Heart right ventricle (tissue), 16 donors: ENCODE measurements at regions not wholly inside any gene's neighbourhood (a gene's known extent, or its start where the extent isn't known, plus 50 kb on each side); places are given as distances from the start of the nearest gene placed in this dataset.

Experiments used
- ATAC-seq, 8 donors: fragments of 200-7000 bp; cut with Tn5 transposase; one replicate each; pipeline ENCODE4 v1.9.1; 2020; ENCODE audit warnings: mild to moderate bottlenecking in 8 of 8, moderate library complexity in 8 of 8, moderate number of reproducible peaks in 1 of 8
- DNase-seq, 2 donors: peaks; one replicate each; pipeline ENCODE4 v3.0.0-alpha.2; 2020
- H3K27ac ChIP-seq, 10 donors: fragments of 200-600 bp; sonication (generic) in 2 of 10; one replicate each; pipeline versions ENCODE4 v1.5.0 to v1.8.0; 2020 to 2022; ENCODE audit warnings: mild to moderate bottlenecking in 3 of 10
- H3K27me3 ChIP-seq, 7 donors: fragments of 200-600 bp; one replicate each; pipeline ENCODE4 v1.8.0; 2021 to 2022; ENCODE audit warnings: mild to moderate bottlenecking in 2 of 7
- H3K36me3 ChIP-seq, 9 donors: fragments of 200-600 bp; sonication (generic) in 1 of 9; one replicate each; pipeline versions ENCODE4 v1.5.0 to v1.8.0; 2020 to 2022; ENCODE audit warnings: mild to moderate bottlenecking in 2 of 9
- H3K4me1 ChIP-seq, 9 donors: fragments of 200-600 bp; sonication (generic) in 1 of 9; one replicate each; pipeline versions ENCODE4 v1.5.0 to v1.8.0; 2020 to 2022; ENCODE audit warnings: mild to moderate bottlenecking in 4 of 9
- H3K4me3 ChIP-seq, 10 donors: fragments of 200-600 bp; sonication (generic) in 2 of 10; one replicate each; pipeline versions ENCODE4 v1.5.0 to v1.8.0; 2020 to 2022; ENCODE audit warnings: mild to moderate bottlenecking in 7 of 10, moderate library complexity in 2 of 10
- H3K9me3 ChIP-seq, 11 donors: fragments of 200-600 bp in 10 of 11; sonication (generic) in 2 of 11; one replicate each; pipeline versions ENCODE4 v1.5.0 to v1.8.0; 2013 to 2022; ENCODE audit warnings: mild to moderate bottlenecking in 2 of 11, control low read depth in 1 of 11, moderate library complexity in 1 of 11
- WGBS, 2 donors: extraction: QIAGEN DNeasy Blood & Tissue Kit; methylation state at CpG; one replicate each; pipeline ENCODE4 v1.1.7; 2013; ENCODE audit warnings: inconsistent platforms in 1 of 2; 5-methylcytosine and 5-hydroxymethylcytosine counted together
- intact Hi-C, 10 donors: fragments of 100-400 bp; cut with DNase I; formaldehyde crosslinking; loops; one replicate each; pipeline versions ENCODE4 v1.11.1 to v1.14.2; 2022
- TF ChIP-seq, protein P1 (sequence below), 9 donors: fragments of 200-600 bp; sonication (generic) in 2 of 9; IDR thresholded peaks; one replicate each; pipeline versions ENCODE4 v1.5.0 to v1.8.0; 2021 to 2022; ENCODE audit warnings: antibody characterized with exemption in 9 of 9, mild to moderate bottlenecking in 5 of 9, moderate library complexity in 1 of 9
- donor health status: Arrhythmogenic right ventricular cardiomyopathy.
- donor health status: ischemic (EF 13 %, LVEDD 7.1; RV severe dilation, severe dysfunction).
- donor health status: healthy with polysubstance abuse.
- donor health status: DM: no; HTN: yes; CAD: no.
- donor health status: DM: no; HTN: no; CAD: no.
- donor health status: ischemic (EF 25% LVEDD 6.9; RV normal size, moderate dysfunction).
- donor health status: ischemic (EF 25% LVEDD 5.7; RV mildly dilated, moderate dysfunction).
- donor health status: healthy.
- donor health status: DM: yes; HTN: yes; CAD: no.
- donor health status: Ischemic cardiomyopathy.
- donor health status: ischemic (EF 35%, LVEDD 5.7; RV mildly dilated, moderate dysfunction).
- donor health status: nonischemic (EF 11% LVEDD 7.7; RV severe dilation, severe dysfunction).
- donor health status: DM: yes; HTN: yes; CAD: no.
- donor health status: PGD.
- donor health status: ischemic (EF 29% LVEDD 5.4; RV normal size, mild dysfunction).
- donor health status: nonischemic (EF 23%, LVEDD 6.1; RV moderate dilation, normal function).

DNA sequence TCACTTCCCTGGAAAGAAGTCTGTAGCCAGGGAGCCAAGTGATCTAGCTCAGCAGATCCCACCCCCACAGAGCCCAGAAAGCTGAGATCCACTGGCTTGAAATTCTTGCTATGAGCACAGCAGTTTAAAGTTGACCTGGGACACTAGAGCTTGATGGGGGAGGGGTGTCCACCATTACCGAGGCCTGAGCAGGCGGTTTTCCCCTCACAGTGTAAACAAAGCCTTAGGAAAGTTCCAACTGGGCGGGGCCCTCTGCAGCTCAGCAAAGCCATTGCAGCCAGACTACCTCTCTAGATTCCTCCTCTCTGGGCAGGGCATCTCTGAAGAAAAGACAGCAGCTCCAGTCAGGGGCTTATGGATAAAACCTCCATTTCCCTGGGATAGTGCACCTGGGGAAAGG is 887.2 kb upstream of the LRATD1 start:
- no peaks in the 10 kb centered on the region for H3K27me3 ChIP-seq
- TF ChIP-seq, protein P1, sequence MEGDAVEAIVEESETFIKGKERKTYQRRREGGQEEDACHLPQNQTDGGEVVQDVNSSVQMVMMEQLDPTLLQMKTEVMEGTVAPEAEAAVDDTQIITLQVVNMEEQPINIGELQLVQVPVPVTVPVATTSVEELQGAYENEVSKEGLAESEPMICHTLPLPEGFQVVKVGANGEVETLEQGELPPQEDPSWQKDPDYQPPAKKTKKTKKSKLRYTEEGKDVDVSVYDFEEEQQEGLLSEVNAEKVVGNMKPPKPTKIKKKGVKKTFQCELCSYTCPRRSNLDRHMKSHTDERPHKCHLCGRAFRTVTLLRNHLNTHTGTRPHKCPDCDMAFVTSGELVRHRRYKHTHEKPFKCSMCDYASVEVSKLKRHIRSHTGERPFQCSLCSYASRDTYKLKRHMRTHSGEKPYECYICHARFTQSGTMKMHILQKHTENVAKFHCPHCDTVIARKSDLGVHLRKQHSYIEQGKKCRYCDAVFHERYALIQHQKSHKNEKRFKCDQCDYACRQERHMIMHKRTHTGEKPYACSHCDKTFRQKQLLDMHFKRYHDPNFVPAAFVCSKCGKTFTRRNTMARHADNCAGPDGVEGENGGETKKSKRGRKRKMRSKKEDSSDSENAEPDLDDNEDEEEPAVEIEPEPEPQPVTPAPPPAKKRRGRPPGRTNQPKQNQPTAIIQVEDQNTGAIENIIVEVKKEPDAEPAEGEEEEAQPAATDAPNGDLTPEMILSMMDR (IDR thresholded peaks at IDR 0.05): no peak
- no peak overlapping the region for H3K4me3 ChIP-seq
- no peak for ATAC-seq
- WGBS, 2 donors: 32 to 38% methylated on average over 3 of the region's 3 CpGs
- H3K4me1 ChIP-seq: no peaks in the 10 kb centered on the region
- DNase-seq: no peak
- H3K9me3 ChIP-seq: peaks cover 0 to 52% (median 10%) of the 10 kb centered on the region in 11 donors
- intact Hi-C loops: no loop called here
- no peaks in the 10 kb centered on the region for H3K36me3 ChIP-seq
- H3K27ac ChIP-seq: no peak overlapping the region

DNA sequence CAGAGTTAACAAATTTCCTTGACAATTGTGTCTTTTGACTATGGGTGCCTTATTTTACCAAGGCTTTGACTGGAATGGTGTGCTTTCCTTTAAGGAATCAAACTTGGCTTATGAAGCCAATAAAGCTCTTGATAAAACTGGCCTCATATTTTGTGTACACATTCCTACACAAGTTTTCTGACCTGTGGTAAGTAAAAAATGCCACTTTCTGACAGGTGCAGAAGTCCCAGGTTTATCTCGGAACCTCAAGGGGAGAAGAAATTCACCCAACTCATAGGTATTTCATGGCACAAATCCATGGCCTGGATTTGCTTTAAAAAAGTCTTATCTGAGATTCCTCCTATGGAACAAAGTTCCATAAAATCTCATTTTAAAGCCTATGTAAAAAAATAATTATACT is 880.6 kb upstream of the LRATD1 start:
- peaks cover 0 to 20% (median 0%) of the 10 kb centered on the region in 11 donors for H3K9me3 ChIP-seq
- H3K4me3 ChIP-seq: no peak overlapping the region
- intact Hi-C loops: no loop called here
- ATAC-seq (no peak), DNase-seq (no peak)
- WGBS, 2 donors: 89 to 97% methylated on average over 1 of the region's 1 CpG
- H3K27ac ChIP-seq: no peak overlapping the region
- no peaks in the 10 kb centered on the region for H3K4me1 ChIP-seq
- no peaks in the 10 kb centered on the region for H3K36me3 ChIP-seq
- TF ChIP-seq, protein P1 (IDR thresholded peaks at IDR 0.05): no peak
- H3K27me3 ChIP-seq: no peaks in the 10 kb centered on the region

DNA sequence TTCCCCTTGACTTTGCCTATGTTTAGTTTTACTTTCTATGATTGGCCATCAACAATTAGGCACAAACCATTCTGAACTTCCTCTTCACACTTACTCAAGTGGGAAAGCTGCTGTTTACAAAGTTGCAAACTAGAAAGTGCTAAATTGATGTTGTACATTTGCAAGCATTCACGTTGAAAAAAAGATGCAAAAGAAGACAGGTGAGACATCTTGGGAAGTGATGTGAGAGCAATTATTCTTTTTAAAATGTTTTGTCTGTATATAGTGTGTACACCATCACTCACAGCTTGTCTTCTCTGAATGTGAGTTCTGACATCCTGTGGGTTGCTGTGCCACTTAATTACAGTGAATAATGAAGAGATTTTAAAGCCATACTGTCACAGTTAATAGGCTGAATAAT is 874.1 kb upstream of the LRATD1 start:
- Histone ChIP-seq H3K4me1 (no peaks in the 10 kb centered on the region), H3K4me3 (no peak overlapping the region), H3K27me3 (no peaks in the 10 kb centered on the region), H3K27ac (no peak overlapping the region), H3K9me3 (no peaks in the 10 kb centered on the region), H3K36me3 (no peaks in the 10 kb centered on the region)
- TF ChIP-seq, protein P1 (IDR thresholded peaks at IDR 0.05): no peak
- DNase-seq (no peak), ATAC-seq (no peak)
- WGBS, 2 donors: 14 to 16% methylated on average over 1 of the region's 1 CpG
- intact Hi-C loops: no loop called here

DNA sequence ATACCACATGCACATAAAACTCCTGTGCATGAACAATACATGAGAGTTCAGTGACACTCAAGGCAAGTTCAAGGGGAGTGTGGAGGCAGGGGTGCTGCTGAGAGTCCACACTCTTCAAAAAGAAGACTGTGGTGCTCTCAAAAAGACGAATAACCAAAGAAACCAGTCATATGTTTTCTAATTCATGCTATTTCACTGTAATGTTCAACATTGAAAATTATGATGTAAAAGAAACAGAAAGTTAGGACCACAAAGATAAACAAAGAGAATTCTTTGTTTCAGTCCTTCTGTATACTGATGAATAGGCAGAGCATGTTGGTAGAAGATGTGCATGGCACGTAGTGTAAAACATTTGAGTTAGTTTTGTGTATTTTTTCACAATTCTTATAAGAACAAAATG is 864.2 kb upstream of the LRATD1 start:
- intact Hi-C loops: loop anchor here in 1 of 10 donors (10.0 kb wide), 1 partner anchor 1787 kb away; no protein-coding TSS in a partner anchor
- DNase-seq (no peak), ATAC-seq (no peak)
- Histone ChIP-seq H3K27ac (no peak overlapping the region), H3K27me3 (no peaks in the 10 kb centered on the region), H3K9me3 (peaks cover 0 to 5% (median 0%) of the 10 kb centered on the region in 11 donors), H3K4me3 (no peak overlapping the region), H3K36me3 (no peaks in the 10 kb centered on the region), H3K4me1 (no peaks in the 10 kb centered on the region)
- TF ChIP-seq, protein P1 (IDR thresholded peaks at IDR 0.05): no peak
- 34% methylated on average over 2 of the region's 2 CpGs for WGBS, 2 donors
